ENCODE measurements at regions not wholly inside any gene's neighbourhood (a gene's known extent, or its start where the extent isn't known, plus 50 kb on each side); places are given as distances from the start of the nearest gene placed in this dataset.
A peak's percentile ranks its signal among the peaks of the same experiment; 100 is the strongest.

- no peak for TF ChIP-seq CTCF (IDR thresholded peaks at IDR 0.05; ENCODE audit: insufficient read depth, low read length, missing control alignments)
- H3K4me3 ChIP-seq (ENCODE audit: low read depth, low read length), result no peak overlapping the region
- ChIA-PET POLR2A (no interaction called here), CTCF (interaction anchor here (1.2 to 4.5 kb wide), 6 partner anchors 12 to 734 kb away, joined by 3 to 67 read pairs (median 17); partner anchors contain the start of gene TMEFF2)
- DNase-seq (ENCODE audit: low read depth, low spot score), result no peak
Measured at GRCh38 chr2:192288295-192288694, 93.6 kb upstream of the TMEFF2 start.

GRCh38 chr2:192286093-192286701 lies 91.5 kb upstream of the TMEFF2 start:
- POLR2A ChIA-PET, result no interaction called here
- no peak overlapping the region for H3K4me3 ChIP-seq (ENCODE audit: low read depth, low read length)
- peak; percentile 51 for TF ChIP-seq CTCF (IDR thresholded peaks at IDR 0.05; ENCODE audit: insufficient read depth, low read length, missing control alignments)
- DNase-seq (ENCODE audit: low read depth, low spot score), result peak; percentile 5
- CTCF ChIA-PET, result interaction anchor here (0.6 to 4.5 kb wide), 28 partner anchors 9 to 731 kb away, joined by 3 to 67 read pairs (median 4); partner anchors contain the start of gene TMEFF2

- ChIA-PET CTCF (interaction anchor here (1.4 to 1.8 kb wide), 2 partner anchors 90 to 92 kb away, joined by 5 to 6 read pairs; no protein-coding TSS in a partner anchor), POLR2A (no interaction called here)
- no peak overlapping the region for H3K4me3 ChIP-seq (ENCODE audit: low read depth, low read length)
- DNase-seq (ENCODE audit: low read depth, low spot score), result no peak
- no peak for TF ChIP-seq CTCF (IDR thresholded peaks at IDR 0.05; ENCODE audit: insufficient read depth, low read length, missing control alignments)
Measured at GRCh38 chr2:192283450-192283849, 88.7 kb upstream of the TMEFF2 start.

GRCh38 chr2:192278701-192279100 lies 84.0 kb upstream of the TMEFF2 start:
- POLR2A ChIA-PET, result no interaction called here

GRCh38 chr2:192277494-192278109 lies 82.9 kb upstream of the TMEFF2 start:
- ChIA-PET POLR2A (no interaction called here), CTCF (interaction anchor here (0.9 to 1.5 kb wide), 4 partner anchors 9 to 87 kb away, joined by 3 to 8 read pairs (median 3); no protein-coding TSS in a partner anchor)
- no peak for DNase-seq (ENCODE audit: low read depth, low spot score)
- no peak overlapping the region for H3K4me3 ChIP-seq (ENCODE audit: low read depth, low read length)
- no peak for TF ChIP-seq CTCF (IDR thresholded peaks at IDR 0.05; ENCODE audit: insufficient read depth, low read length, missing control alignments)

More at GRCh38 chr2:192278701-192279100, 84.0 kb upstream of the TMEFF2 start:
- CTCF ChIA-PET, result no interaction called here
- no peak for DNase-seq (ENCODE audit: low read depth, low spot score)
- TF ChIP-seq CTCF (IDR thresholded peaks at IDR 0.05; ENCODE audit: insufficient read depth, low read length, missing control alignments), result no peak
- no peak overlapping the region for H3K4me3 ChIP-seq (ENCODE audit: low read depth, low read length)

- DNase-seq (ENCODE audit: low read depth, low spot score), result no peak
- no peak for TF ChIP-seq CTCF (IDR thresholded peaks at IDR 0.05; ENCODE audit: insufficient read depth, low read length, missing control alignments)
- ChIA-PET CTCF (interaction anchor here (0.9 to 2.2 kb wide), 2 partner anchors 10 to 406 kb away, joined by 3 to 13 read pairs; no protein-coding TSS in a partner anchor), POLR2A (no interaction called here)
- H3K4me3 ChIP-seq (ENCODE audit: low read depth, low read length), result no peak overlapping the region
Measured at GRCh38 chr2:192275632-192276031, 80.9 kb upstream of the TMEFF2 start.

Measured in AG04449 (cell line).